HepG2 (cell line): ENCODE measurements at regions not wholly inside any gene's neighbourhood (a gene's known extent, or its start where the extent isn't known, plus 50 kb on each side); places are given as distances from the start of the nearest gene placed in this dataset.

Source experiments
- AGO1 ChIP-seq: fragments of 200-400 bp; formaldehyde crosslinking; IDR thresholded peaks from 2 replicates; pipeline ENCODE4 v1.6.1; 2017; ENCODE audit warnings: mild to moderate bottlenecking, low read depth, low read length, moderate library complexity; ENCODE audit not compliant: poor library complexity, severe bottlenecking
- ARID3A ChIP-seq: IDR thresholded peaks from 2 replicates; pipeline ENCODE4 v1.6.1; 2012; ENCODE audit warnings: low read depth, low read length, improper control_type of control experiment
- BRCA1 ChIP-seq: sonication (generic); formaldehyde crosslinking; IDR thresholded peaks from 2 replicates; pipeline ENCODE4 v1.4.0; 2020; ENCODE audit warnings: missing genetic modification reagents
- ELF1 ChIP-seq: sonication (generic); formaldehyde crosslinking; IDR thresholded peaks from 2 replicates; pipeline ENCODE4 v1.4.0; 2020; ENCODE audit warnings: missing genetic modification reagents
- FOXK1 ChIP-seq: sonication (generic); formaldehyde crosslinking; IDR thresholded peaks from 2 replicates; pipeline ENCODE4 v1.4.0; 2020; ENCODE audit warnings: low read depth, missing genetic modification reagents, borderline replicate concordance
- HDAC1 ChIP-seq: sonication (generic); formaldehyde crosslinking; IDR thresholded peaks from 2 replicates; pipeline ENCODE4 v1.5.1; 2020; ENCODE audit warnings: mild to moderate bottlenecking, missing genetic modification reagents
- HOXA9 ChIP-seq: sonication (generic); formaldehyde crosslinking; IDR thresholded peaks from 2 replicates; pipeline ENCODE4 v1.8.1; 2022; ENCODE audit warnings: missing genetic modification reagents, mild to moderate bottlenecking, moderate library complexity, borderline replicate concordance
- KDM1A ChIP-seq: IDR thresholded peaks from 2 replicates; pipeline ENCODE4 v1.6.1; 2016; ENCODE audit warnings: missing compliant biosample characterization
- MAX ChIP-seq: IDR thresholded peaks from 2 replicates; pipeline ENCODE4 v1.6.1; 2012; ENCODE audit warnings: inconsistent platforms
- MXD4 ChIP-seq: IDR thresholded peaks from 2 replicates; pipeline ENCODE4 v1.6.1; 2016; ENCODE audit warnings: mild to moderate bottlenecking, missing biosample characterization, missing genetic modification reagents
- NCOA1 ChIP-seq: sonication (generic); formaldehyde crosslinking; IDR thresholded peaks from 2 replicates; pipeline ENCODE4 v1.9.0; 2021; ENCODE audit warnings: missing genetic modification reagents
- POLR2AphosphoS5 ChIP-seq: IDR thresholded peaks from 2 replicates; pipeline ENCODE4 v1.6.1; 2012; ENCODE audit warnings: low read depth, low read length
- RFXAP ChIP-seq: sonication (generic); formaldehyde crosslinking; IDR thresholded peaks from 2 replicates; pipeline ENCODE4 v1.4.0; 2020; ENCODE audit warnings: missing genetic modification reagents, borderline replicate concordance
- SAP130 ChIP-seq: IDR thresholded peaks from 2 replicates; pipeline ENCODE4 v1.6.1; 2016; ENCODE audit warnings: low read depth
- TRIM24 ChIP-seq: sonication (generic); formaldehyde crosslinking; IDR thresholded peaks from 2 replicates; pipeline ENCODE4 v1.8.0; 2022; ENCODE audit warnings: mild to moderate bottlenecking, missing genetic modification reagents
- ZNF138 ChIP-seq: sonication (generic); formaldehyde crosslinking; IDR thresholded peaks from 2 replicates; pipeline ENCODE4 v1.5.0; 2020; ENCODE audit warnings: mild to moderate bottlenecking, low read depth, missing genetic modification reagents
- ZNF383 ChIP-seq: sonication (generic); formaldehyde crosslinking; IDR thresholded peaks from 2 replicates; pipeline ENCODE4 v1.4.0; 2020; ENCODE audit warnings: missing genetic modification reagents, mild to moderate bottlenecking, borderline replicate concordance
- ZNF430 ChIP-seq: sonication (generic); formaldehyde crosslinking; IDR thresholded peaks from 2 replicates; pipeline ENCODE4 v1.9.0; 2021; ENCODE audit warnings: mild to moderate bottlenecking, missing genetic modification reagents
- ZNF737 ChIP-seq: sonication (generic); formaldehyde crosslinking; IDR thresholded peaks from 2 replicates; pipeline ENCODE4 v1.5.0; 2020; ENCODE audit warnings: missing genetic modification reagents, mild to moderate bottlenecking, borderline replicate concordance
- ZNF766 ChIP-seq: sonication (generic); formaldehyde crosslinking; IDR thresholded peaks from 2 replicates; pipeline ENCODE4 v1.5.0; 2020; ENCODE audit warnings: missing genetic modification reagents, borderline replicate concordance
- ZNF816 ChIP-seq: sonication (generic); formaldehyde crosslinking; IDR thresholded peaks from 2 replicates; pipeline ENCODE4 v1.8.0; 2022; ENCODE audit warnings: missing genetic modification reagents, mild to moderate bottlenecking, borderline replicate concordance
- TF ChIP-seq, protein P1 (sequence below): sonication (generic); formaldehyde crosslinking; conservative IDR thresholded peaks from 2 replicates; pipeline ENCODE4 v1.4.0; 2020; ENCODE audit warnings: missing genetic modification reagents
- TF ChIP-seq, protein P2 (sequence below): sonication (generic); formaldehyde crosslinking; IDR thresholded peaks from 2 replicates; pipeline ENCODE4 v1.8.0; 2022; ENCODE audit warnings: mild to moderate bottlenecking, missing genetic modification reagents, moderate library complexity
- TF ChIP-seq, protein P3 (sequence below): sonication (generic); formaldehyde crosslinking; IDR thresholded peaks from 2 replicates; pipeline ENCODE4 v1.8.1; 2023; ENCODE audit warnings: mild to moderate bottlenecking, missing genetic modification reagents

GRCh38 chr20:50353289-50353961 is 156.8 kb upstream of the PTPN1 start (continued):
- TF ChIP-seq, protein P1, sequence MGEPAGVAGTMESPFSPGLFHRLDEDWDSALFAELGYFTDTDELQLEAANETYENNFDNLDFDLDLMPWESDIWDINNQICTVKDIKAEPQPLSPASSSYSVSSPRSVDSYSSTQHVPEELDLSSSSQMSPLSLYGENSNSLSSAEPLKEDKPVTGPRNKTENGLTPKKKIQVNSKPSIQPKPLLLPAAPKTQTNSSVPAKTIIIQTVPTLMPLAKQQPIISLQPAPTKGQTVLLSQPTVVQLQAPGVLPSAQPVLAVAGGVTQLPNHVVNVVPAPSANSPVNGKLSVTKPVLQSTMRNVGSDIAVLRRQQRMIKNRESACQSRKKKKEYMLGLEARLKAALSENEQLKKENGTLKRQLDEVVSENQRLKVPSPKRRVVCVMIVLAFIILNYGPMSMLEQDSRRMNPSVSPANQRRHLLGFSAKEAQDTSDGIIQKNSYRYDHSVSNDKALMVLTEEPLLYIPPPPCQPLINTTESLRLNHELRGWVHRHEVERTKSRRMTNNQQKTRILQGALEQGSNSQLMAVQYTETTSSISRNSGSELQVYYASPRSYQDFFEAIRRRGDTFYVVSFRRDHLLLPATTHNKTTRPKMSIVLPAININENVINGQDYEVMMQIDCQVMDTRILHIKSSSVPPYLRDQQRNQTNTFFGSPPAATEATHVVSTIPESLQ (CRISPR knock-in tag) = no peak
- peak; percentile 74; the same call in 1 of the 2 replicates for TF ChIP-seq MAX
- no peak; the same call in 1 of the 2 replicates for TF ChIP-seq ZNF430 (CRISPR knock-in tag)
- peak; percentile 45; the same call in 1 of the 2 replicates for TF ChIP-seq HDAC1 (CRISPR knock-in tag)
- TF ChIP-seq ELF1 (CRISPR knock-in tag) = 0 out of 2 replicates have a peak, but pooled peaks have one; percentile 5
- TF ChIP-seq TRIM24 = no peak
- TF ChIP-seq BRCA1 (CRISPR knock-in tag) = no peak
- TF ChIP-seq AGO1 = no peak
- TF ChIP-seq POLR2AphosphoS5 = no peak
- no peak; the same call in 1 of the 2 replicates for TF ChIP-seq ZNF816 (CRISPR knock-in tag)
- TF ChIP-seq, protein P2, sequence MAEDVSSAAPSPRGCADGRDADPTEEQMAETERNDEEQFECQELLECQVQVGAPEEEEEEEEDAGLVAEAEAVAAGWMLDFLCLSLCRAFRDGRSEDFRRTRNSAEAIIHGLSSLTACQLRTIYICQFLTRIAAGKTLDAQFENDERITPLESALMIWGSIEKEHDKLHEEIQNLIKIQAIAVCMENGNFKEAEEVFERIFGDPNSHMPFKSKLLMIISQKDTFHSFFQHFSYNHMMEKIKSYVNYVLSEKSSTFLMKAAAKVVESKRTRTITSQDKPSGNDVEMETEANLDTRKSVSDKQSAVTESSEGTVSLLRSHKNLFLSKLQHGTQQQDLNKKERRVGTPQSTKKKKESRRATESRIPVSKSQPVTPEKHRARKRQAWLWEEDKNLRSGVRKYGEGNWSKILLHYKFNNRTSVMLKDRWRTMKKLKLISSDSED (CRISPR knock-in tag) = no peak
- TF ChIP-seq ZNF766 (CRISPR knock-in tag) = no peak
- no peak for TF ChIP-seq ZNF383 (CRISPR knock-in tag)
- TF ChIP-seq ZNF138 (CRISPR knock-in tag) = no peak; the same call in 1 of the 2 replicates
- TF ChIP-seq KDM1A (CRISPR knock-in tag) = no peak
- TF ChIP-seq RFXAP (CRISPR knock-in tag) = peak; percentile 61; the same call in 1 of the 2 replicates
- no peak for TF ChIP-seq ZNF737
- TF ChIP-seq NCOA1 (CRISPR knock-in tag) = peak; percentile 87; the same call in 1 of the 2 replicates
- TF ChIP-seq FOXK1 = no peak
- TF ChIP-seq, protein P3, sequence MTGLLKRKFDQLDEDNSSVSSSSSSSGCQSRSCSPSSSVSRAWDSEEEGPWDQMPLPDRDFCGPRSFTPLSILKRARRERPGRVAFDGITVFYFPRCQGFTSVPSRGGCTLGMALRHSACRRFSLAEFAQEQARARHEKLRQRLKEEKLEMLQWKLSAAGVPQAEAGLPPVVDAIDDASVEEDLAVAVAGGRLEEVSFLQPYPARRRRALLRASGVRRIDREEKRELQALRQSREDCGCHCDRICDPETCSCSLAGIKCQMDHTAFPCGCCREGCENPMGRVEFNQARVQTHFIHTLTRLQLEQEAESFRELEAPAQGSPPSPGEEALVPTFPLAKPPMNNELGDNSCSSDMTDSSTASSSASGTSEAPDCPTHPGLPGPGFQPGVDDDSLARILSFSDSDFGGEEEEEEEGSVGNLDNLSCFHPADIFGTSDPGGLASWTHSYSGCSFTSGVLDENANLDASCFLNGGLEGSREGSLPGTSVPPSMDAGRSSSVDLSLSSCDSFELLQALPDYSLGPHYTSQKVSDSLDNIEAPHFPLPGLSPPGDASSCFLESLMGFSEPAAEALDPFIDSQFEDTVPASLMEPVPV = peak; percentile 44; the same call in 1 of the 2 replicates
- TF ChIP-seq SAP130 (CRISPR knock-in tag) = peak; percentile 56
- TF ChIP-seq MXD4 (CRISPR knock-in tag) = 0 out of 2 replicates have a peak, but pooled peaks have one; percentile 39
- TF ChIP-seq HOXA9 (CRISPR knock-in tag) = no peak
- no peak for TF ChIP-seq ARID3A
